GM12864 (cell line): ENCODE measurements at regions not wholly inside any gene's neighbourhood (a gene's known extent, or its start where the extent isn't known, plus 50 kb on each side); places are given as distances from the start of the nearest gene placed in this dataset.

Experiments
- DNase-seq: peaks from one replicate; pipeline ENCODE4 v3.0.0-alpha.2; 2011; ENCODE audit warnings: low read depth
- H3K4me3 ChIP-seq: 2 replicates; pipeline ENCODE4 v1.5.1; 2011; ENCODE audit warnings: mild to moderate bottlenecking, low read depth, low read length, control low read depth
- TF ChIP-seq, protein P1 (sequence below): IDR thresholded peaks from 2 replicates; pipeline ENCODE4 v1.5.1; 2011; ENCODE audit warnings: low read depth, mild to moderate bottlenecking, moderate library complexity, low read length, control low read depth, inconsistent platforms; ENCODE audit errors: missing control alignments

DNA sequence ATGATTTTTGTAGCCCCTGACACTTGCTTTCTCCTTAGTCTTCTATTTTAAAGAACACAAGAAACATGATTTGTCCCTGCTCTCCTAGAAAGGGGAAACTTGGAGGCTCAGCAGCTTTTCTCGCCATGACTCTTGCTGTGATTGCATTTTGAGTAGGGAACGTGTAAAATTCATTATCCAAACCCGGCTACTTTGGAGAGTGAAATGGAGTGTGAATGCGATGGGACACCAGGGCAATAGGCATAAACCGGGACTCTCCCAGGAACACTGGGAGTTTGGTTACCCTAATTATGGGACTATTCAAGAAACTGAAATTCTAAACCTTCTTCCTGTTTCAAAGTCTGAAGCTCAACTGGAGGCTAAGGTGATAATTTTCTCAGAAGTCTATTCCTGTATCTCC lies 181.7 kb upstream of the RFC3 start:
- no peak for DNase-seq
- TF ChIP-seq, protein P1, sequence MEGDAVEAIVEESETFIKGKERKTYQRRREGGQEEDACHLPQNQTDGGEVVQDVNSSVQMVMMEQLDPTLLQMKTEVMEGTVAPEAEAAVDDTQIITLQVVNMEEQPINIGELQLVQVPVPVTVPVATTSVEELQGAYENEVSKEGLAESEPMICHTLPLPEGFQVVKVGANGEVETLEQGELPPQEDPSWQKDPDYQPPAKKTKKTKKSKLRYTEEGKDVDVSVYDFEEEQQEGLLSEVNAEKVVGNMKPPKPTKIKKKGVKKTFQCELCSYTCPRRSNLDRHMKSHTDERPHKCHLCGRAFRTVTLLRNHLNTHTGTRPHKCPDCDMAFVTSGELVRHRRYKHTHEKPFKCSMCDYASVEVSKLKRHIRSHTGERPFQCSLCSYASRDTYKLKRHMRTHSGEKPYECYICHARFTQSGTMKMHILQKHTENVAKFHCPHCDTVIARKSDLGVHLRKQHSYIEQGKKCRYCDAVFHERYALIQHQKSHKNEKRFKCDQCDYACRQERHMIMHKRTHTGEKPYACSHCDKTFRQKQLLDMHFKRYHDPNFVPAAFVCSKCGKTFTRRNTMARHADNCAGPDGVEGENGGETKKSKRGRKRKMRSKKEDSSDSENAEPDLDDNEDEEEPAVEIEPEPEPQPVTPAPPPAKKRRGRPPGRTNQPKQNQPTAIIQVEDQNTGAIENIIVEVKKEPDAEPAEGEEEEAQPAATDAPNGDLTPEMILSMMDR = no peak
- no peak overlapping the region for H3K4me3 ChIP-seq

- H3K4me3 ChIP-seq = no peak overlapping the region
- TF ChIP-seq, protein P1 = no peak
- DNase-seq = no peak
These were observed 180.8 kb upstream of the RFC3 start for GRCh38 chr13:33636955-33637670.

- TF ChIP-seq, protein P1 = no peak
- H3K4me3 ChIP-seq = no peak overlapping the region
- no peak for DNase-seq
These were observed 179.8 kb upstream of the RFC3 start for GRCh38 chr13:33637978-33638743.

- no peak for DNase-seq
- TF ChIP-seq, protein P1 = no peak
These were observed 178.8 kb upstream of the RFC3 start for GRCh38 chr13:33639158-33639557.

DNA sequence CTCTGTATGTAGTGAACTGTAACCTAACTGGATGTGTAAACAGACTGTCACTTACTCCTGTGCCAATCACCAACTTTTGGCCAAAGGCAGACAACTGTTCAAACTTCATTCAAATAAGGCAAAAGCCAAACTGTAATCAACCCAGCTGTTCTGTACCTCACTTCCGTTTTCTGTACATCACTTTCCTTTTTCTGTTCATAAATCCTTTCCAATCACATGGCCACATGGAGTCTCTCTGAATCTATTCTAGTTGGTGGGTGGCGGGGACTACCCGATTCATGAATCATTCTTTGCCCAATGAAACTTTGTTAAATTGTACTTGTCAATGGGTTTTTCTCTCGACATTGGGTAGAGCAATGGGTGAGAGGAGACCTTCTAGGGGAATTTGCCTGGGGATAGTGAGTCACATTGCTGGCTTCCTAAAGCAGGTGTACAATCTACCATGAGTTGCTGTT lies 178.3 kb upstream of the RFC3 start:
- TF ChIP-seq, protein P1 = no peak

More at GRCh38 chr13:33639158-33639557, 178.8 kb upstream of the RFC3 start:
- no peak overlapping the region for H3K4me3 ChIP-seq

DNA sequence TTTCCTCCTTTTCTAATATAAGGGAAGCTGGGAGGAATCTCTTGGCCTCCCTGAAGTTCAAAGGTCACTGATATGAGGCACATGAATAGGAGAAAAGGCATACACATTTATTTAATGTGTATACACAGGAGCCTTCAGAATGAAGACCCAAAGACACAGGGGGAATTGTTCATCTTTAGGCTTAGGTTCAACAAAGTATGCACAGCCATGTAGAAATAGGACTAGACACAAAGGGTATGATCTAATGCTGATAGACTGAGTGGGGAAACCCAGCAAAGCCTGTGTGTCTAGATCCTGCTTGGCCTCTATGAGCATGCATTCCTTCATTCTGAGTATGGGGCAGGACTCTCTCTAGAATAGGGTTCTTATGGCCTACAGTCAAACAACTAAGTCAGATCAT lies 177.1 kb upstream of the RFC3 start:
- no peak for DNase-seq
- no peak overlapping the region for H3K4me3 ChIP-seq
- TF ChIP-seq, protein P1 = no peak

More for the DNA sequence above, 178.3 kb upstream of the RFC3 start:
- no peak overlapping the region for H3K4me3 ChIP-seq
- DNase-seq = peak; percentile 39
